GM21619 (cell line): ENCODE measurements at regions not wholly inside any gene's neighbourhood (a gene's known extent, or its start where the extent isn't known, plus 50 kb on each side); places are given as distances from the start of the nearest gene placed in this dataset.

Experiments used
- ATAC-seq: cut with Tn5 transposase; IDR thresholded peaks from one replicate; pipeline ENCODE4 v1.9.1; 2021; ENCODE audit not compliant: unreplicated experiment

GRCh38 chr12:91928501-91928900 is 217.1 kb downstream of the BTG1 start:
- ATAC-seq, result no peak

GRCh38 chr12:91926848-91927247 is 218.8 kb downstream of the BTG1 start:
- no peak for ATAC-seq

GRCh38 chr12:91924827-91925226 is 220.8 kb downstream of the BTG1 start:
- no peak for ATAC-seq

- ATAC-seq, result no peak
These were observed 221.8 kb downstream of the BTG1 start for GRCh38 chr12:91923864-91924263.

GRCh38 chr12:91922674-91923073 is 223.0 kb downstream of the BTG1 start:
- ATAC-seq, result no peak

- no peak for ATAC-seq
These were observed 223.5 kb downstream of the BTG1 start for GRCh38 chr12:91922139-91922538.

GRCh38 chr12:91921555-91921954 is 224.1 kb downstream of the BTG1 start:
- no peak for ATAC-seq

GRCh38 chr12:91920741-91921140 is 224.9 kb downstream of the BTG1 start:
- ATAC-seq, result no peak

GRCh38 chr12:91920276-91920675 is 225.4 kb downstream of the BTG1 start:
- no peak for ATAC-seq

GRCh38 chr12:91918431-91918830 is 227.2 kb downstream of the BTG1 start:
- no peak for ATAC-seq

- ATAC-seq, result no peak
These were observed 230.9 kb downstream of the BTG1 start for GRCh38 chr12:91914701-91915100.

GRCh38 chr12:91913651-91914050 is 232.0 kb downstream of the BTG1 start:
- no peak for ATAC-seq

- no peak for ATAC-seq
These were observed 232.5 kb downstream of the BTG1 start for GRCh38 chr12:91913124-91913523.

- ATAC-seq, result no peak
These were observed 233.5 kb downstream of the BTG1 start for GRCh38 chr12:91912178-91912577.

GRCh38 chr12:91910871-91911388 is 234.7 kb downstream of the BTG1 start:
- ATAC-seq, result no peak

GRCh38 chr12:91902860-91903683 is 242.6 kb downstream of the BTG1 start:
- no peak for ATAC-seq

- no peak for ATAC-seq
These were observed 244.1 kb downstream of the BTG1 start for GRCh38 chr12:91901381-91902074.

- ATAC-seq, result no peak
These were observed 244.7 kb downstream of the BTG1 start for GRCh38 chr12:91900971-91901370.

GRCh38 chr12:91899056-91899455 is 246.6 kb downstream of the BTG1 start:
- ATAC-seq, result no peak

- no peak for ATAC-seq
These were observed 248.6 kb downstream of the BTG1 start for GRCh38 chr12:91897025-91897515.

GRCh38 chr12:91896286-91897024 is 249.2 kb downstream of the BTG1 start:
- ATAC-seq, result no peak
